8988T (cell line): ENCODE measurements at regions not wholly inside any gene's neighbourhood (a gene's known extent, or its start where the extent isn't known, plus 50 kb on each side); places are given as distances from the start of the nearest gene placed in this dataset.
A peak's percentile ranks its signal among the peaks of the same experiment; 100 is the strongest.

ENCODE experiments used
- DNase-seq: peaks from one replicate; pipeline ENCODE4 v3.0.0; 2011

DNA sequence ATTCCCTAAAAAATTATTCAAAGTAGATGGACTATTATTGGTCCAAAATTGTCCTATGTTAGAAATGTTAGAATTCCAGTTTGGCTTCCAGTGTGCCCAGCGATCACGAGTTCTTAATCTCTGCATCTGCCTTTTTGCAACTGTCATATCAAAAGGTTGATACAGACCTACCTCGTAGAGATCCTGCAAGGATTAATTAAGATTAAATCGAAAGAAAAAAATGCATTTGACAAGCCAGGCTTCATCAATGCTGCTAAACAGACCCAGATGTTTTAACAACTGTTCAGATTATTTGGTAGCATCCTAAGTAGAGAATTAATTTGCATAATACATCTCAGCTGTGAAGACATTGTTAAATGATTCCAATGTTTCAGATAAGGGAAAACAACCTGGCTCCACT lies 336.5 kb downstream of the CRPPA start:
- DNase-seq: no peak

DNA sequence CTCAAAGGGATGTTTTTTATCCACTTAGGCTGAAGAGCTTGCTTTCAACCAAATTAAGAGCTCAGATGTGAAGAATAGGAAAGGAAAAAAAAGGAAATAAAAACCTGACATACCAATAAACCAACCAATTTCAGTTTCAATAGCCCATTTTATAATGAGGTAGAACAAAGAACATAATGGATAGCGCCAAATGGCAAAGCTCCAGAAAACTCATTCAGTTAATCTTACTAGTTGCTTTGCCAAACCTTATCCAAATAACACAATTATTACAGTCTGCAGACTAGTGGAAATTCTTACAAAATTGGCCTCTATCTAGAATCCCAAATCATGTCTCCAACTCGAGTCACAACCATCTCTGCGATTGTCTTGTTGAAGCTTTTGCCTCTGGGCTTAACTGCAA lies 337.0 kb downstream of the CRPPA start:
- no peak for DNase-seq

- peak; percentile 6 for DNase-seq
Measured at GRCh38 chr7:16083931-16084330, 337.4 kb downstream of the CRPPA start.

- DNase-seq: no peak
Measured at GRCh38 chr7:16080131-16080530, 341.2 kb downstream of the CRPPA start.

DNA sequence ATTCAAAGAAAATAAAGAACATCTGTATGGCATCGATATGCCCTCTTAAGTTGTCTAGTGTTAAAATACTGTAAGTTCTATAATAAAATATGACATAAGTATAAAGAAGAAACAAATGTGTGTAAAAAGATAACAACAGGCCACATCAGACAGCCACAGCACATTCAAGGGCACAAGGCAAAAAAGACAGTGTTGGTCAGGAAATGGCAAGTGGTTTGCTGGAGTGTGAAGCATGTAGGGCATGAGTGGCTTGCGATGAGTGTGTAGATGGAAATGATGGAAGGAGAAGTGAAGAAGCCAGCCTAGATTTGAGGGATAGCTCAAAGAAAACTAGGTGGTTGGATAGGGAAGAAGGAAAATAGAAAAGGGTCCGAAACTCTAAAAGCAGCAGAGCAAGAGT lies 341.6 kb downstream of the CRPPA start:
- no peak for DNase-seq

- DNase-seq: no peak
Measured at GRCh38 chr7:16078076-16078952, 343.0 kb downstream of the CRPPA start.

GRCh38 chr7:16071246-16071857 lies 350.0 kb downstream of the CRPPA start:
- no peak for DNase-seq

DNA sequence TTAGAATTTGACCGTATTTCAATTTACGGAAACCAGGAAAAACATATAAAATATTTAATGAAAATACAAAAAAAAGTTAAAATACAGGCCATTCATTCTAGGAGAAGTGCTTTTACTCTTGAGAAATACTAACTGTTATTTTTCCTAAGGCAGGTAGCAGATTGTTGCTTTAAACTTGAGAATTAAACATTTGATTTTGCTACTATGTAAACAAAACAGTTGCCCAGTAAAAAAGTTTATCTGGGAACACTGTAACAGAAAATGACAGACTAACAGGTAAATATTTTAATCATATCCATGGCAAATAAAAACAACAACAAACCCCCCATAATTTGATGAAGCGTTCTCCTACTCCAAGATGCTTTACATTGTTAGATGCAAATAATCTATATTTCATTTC lies 350.5 kb downstream of the CRPPA start:
- no peak for DNase-seq

GRCh38 chr7:16069998-16070397 lies 351.3 kb downstream of the CRPPA start:
- no peak for DNase-seq

GRCh38 chr7:16068183-16068582 lies 353.2 kb downstream of the CRPPA start:
- DNase-seq: no peak

- DNase-seq: no peak
Measured at GRCh38 chr7:16067711-16068110, 353.6 kb downstream of the CRPPA start.

- no peak for DNase-seq
Measured at GRCh38 chr7:16066805-16067459, 354.4 kb downstream of the CRPPA start.

GRCh38 chr7:16065939-16066338 lies 355.4 kb downstream of the CRPPA start:
- DNase-seq: no peak

GRCh38 chr7:16063716-16064675 lies 357.3 kb downstream of the CRPPA start:
- DNase-seq: no peak

DNA sequence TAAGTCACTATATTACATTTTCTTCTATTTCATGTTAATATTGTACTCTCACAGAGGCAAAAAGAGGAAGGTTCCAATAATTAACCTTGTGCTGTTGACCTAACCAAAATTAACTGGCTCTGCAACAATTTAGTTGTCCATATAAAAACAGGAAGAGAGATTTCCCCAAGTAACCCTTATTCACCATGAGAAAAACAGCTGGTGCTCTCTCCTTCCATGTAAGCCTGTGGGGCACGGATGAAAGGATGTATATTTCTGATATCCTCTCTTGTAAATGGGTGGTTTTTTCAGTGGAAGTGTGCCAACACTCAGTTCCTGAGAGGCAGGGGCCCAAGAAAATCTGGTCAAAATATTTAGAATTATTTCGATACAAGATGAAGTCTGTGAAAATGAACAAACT lies 358.1 kb downstream of the CRPPA start:
- DNase-seq: no peak

DNA sequence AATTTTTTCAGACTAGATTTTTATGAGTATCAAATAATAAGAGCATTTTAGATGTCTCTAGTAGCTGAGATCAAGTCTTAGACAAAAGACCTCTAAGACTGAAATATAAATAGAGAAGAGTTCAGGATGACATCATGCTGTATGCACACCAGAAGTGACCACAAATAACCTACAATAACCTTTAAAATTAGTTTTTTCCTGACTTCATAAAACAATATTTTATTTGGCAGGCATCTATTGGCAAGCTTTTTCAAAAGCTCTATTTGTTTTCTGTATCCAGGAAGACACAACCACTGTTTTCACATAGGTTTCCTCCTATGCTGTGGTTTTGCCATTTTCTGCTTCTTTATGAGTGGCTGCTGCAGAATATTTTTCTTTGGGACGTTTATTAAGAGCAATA lies 359.1 kb downstream of the CRPPA start:
- no peak for DNase-seq

- DNase-seq: no peak
Measured at GRCh38 chr7:16061630-16062029, 359.7 kb downstream of the CRPPA start.

- DNase-seq: no peak
Measured at GRCh38 chr7:16061011-16061410, 360.3 kb downstream of the CRPPA start.

DNA sequence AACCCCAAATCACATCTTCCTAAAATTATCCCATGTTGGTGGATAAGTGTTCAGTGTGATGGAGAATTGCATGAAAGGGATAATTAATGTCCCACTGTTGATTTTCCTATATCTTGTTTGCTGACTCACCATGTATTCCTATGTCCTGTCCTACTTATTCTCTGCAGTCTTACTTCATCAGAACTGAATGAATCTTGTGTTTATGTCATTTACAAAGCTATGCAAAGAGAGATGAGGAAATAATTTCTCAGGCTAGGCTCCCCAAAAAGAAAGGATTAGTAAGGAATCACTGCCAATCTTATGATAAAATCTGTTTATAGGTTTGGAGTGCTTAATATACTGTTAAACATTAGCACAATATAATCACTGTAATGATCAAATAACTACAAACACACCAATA lies 360.8 kb downstream of the CRPPA start:
- DNase-seq: no peak

DNA sequence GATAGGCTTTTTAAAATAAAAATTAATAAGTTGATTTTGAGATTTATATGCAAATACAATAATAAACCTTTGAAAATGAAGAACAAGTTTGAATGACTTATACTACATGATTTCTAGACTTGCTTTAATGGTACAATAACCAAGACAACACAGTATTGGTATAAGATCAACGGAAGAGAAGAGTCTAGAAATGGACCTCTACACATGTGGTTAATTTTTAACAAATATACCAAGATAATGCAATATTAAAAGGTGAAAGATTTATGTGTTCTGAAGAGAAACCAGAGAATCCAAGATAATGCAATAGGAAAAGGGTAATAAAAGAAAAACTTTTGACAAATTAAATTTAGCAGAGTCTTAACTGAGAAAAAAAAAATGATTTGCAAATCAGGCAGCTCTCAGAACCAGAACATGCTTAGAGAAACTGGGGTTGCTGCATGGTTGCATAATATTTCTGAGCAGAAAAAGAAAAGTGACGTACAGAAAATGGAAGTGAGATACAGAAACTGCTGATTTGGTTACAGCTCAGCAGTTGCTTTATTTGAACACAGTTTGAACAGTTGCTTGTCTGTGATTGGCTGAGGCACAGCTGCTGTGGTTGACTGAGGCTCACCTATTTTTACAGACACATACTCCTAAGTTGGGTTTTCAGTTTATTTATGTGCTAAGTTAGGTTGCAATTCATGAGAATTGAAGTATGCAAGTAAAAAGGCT lies 365.9 kb downstream of the CRPPA start:
- DNase-seq: no peak

DNA sequence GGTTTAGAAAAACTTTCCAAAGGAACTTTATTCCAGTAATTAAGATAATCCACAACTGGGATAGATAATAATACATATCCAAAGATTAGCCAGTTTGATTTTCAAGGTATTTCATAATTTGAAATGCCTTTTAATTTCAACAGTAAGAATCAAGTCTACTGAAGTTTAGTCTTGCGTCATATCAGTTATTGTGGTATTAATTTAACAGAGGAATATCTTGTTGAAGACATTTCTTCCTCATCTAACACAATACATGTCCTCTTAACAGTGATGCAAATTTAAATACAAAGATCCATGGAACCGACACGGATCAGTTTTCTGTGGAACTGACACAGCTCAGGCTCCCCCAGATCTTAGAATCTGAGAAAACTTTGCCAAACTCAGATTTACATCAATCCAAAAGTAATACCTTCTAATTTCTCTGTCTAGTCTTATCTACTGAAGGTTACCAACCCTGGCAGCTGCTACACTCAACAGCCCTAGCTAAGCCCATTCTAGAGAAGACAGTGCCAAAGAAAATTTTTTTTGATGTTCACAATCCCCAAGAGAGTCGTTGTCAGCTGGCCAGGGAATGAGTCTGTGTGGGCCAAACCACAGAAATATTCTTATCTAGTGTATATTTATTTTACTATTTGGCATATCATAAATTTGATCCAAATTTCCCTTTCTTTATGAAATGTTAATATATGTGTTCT lies 365.2 kb upstream of the MEOX2 start:
- DNase-seq: no peak

GRCh38 chr7:16046041-16046440 lies 359.6 kb upstream of the MEOX2 start:
- no peak for DNase-seq
